Peyer's patch (tissue), 4 donors: ENCODE measurements at regions not wholly inside any gene's neighbourhood (a gene's known extent, or its start where the extent isn't known, plus 50 kb on each side); places are given as distances from the start of the nearest gene placed in this dataset.

Experiments
- CTCF ChIP-seq, 6 experiments: fragments of 450-650 bp in 4 of 6; fragments of 200-600 bp in 2 of 6; sonication (generic) in 1 of 6; IDR thresholded peaks; one replicate each; pipeline ENCODE4 v1.5.1; 2017 to 2019; ENCODE audit warnings: antibody characterized with exemption in 6 of 6, mild to moderate bottlenecking in 3 of 6, moderate library complexity in 1 of 6
- POLR2A ChIP-seq, 2 donors: fragments of 450-650 bp; IDR thresholded peaks; one replicate each; pipeline ENCODE4 v1.5.1; 2017; ENCODE audit warnings: antibody characterized with exemption in 2 of 2, mild to moderate bottlenecking in 2 of 2, moderate library complexity in 2 of 2

GRCh38 chr2:16396171-16396570 is 269.5 kb downstream of the CYRIA start:
- TF ChIP-seq CTCF (IDR thresholded peaks at IDR 0.05) (no peak), POLR2A (IDR thresholded peaks at IDR 0.05) (no peak)
